Inferior parietal cortex (tissue), 1 donor: ENCODE measurements at regions not wholly inside any gene's neighbourhood (a gene's known extent, or its start where the extent isn't known, plus 50 kb on each side); places are given as distances from the start of the nearest gene placed in this dataset.
"Not testable (repeated sequence)": the region's sequence is repeated elsewhere in the genome, so short reads cannot be mapped to it uniquely, and the experiment has no call there.

Experiments
- DNase-seq: peaks from one replicate; pipeline ENCODE4 v3.0.0-alpha.2; 2016; ENCODE audit errors: extremely low spot score

DNA sequence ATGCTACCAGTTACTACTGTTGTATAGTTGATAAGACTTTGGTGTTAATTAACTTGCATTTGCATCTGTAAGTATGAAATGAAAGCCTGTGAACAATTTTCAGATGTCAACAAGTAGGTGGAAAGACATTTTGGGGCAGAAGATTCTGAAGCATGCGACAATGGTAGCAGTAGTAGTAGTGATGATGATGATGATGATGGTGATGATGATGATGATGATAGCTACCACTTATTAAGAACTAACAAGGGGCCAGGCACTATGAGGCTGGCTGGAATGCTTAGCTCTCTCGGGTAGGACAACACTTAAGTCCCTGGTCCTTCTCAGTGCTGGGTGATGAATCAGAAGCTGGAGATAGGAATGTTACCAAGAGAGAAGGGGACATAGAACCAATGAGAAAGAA is 333.4 kb upstream of the IL12A start:
- no peak for DNase-seq

DNA sequence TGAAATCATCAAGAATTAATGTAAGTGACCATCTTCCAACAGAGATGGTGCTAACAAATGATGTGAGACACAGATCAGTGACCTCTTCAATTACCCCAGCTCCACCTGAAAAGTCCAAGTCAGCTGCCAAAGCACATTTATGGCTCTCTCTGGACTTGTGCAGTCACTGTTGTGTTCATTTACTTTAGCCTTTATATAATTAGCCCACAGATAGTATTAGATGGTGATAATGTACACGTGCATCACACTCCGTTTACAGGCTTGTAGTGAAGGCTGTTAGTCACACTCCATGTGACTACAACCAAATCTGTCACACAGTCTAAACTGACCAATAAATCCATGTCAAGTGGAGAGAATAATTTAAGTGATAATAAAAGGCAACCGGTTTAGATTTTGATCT is 331.5 kb upstream of the IL12A start:
- DNase-seq, result no peak

DNA sequence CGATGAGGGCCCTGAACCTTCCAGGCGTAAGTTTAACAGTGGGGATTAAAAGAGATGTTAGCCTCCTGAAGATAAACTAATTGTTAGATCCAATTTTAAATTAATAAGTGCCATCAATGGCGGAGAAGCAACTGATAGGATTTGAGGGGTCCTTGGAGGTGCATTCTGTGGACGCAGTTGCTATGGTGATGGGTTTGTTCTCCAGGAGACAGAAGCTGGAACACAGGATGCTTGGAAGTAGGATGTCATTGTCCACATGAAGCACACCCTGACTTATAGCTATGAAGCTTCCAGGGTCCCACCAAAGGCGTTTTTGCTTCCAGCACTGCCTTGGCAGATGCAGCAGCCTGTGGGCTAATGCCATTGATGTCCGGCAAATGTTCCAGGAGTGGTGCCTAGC is 331.0 kb upstream of the IL12A start:
- DNase-seq, result no peak

DNA sequence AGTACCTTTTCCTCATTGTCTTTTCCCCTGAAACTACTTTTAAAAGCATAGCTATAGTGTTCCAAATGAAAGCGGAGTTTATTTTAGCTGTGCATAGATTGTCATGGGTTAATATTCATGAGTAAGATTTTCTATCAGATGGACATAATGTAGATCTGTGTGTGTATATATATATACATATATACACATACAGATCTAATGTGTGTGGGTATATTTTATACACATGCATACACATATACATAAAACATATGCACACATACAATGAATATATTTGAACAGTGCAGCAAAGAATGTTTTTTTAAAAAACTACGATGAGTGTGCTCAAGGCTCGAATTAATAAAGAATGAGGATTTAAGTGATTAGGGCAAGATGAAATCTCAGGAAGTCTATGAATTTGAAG is 328.3 kb upstream of the IL12A start:
- DNase-seq, result no peak

DNA sequence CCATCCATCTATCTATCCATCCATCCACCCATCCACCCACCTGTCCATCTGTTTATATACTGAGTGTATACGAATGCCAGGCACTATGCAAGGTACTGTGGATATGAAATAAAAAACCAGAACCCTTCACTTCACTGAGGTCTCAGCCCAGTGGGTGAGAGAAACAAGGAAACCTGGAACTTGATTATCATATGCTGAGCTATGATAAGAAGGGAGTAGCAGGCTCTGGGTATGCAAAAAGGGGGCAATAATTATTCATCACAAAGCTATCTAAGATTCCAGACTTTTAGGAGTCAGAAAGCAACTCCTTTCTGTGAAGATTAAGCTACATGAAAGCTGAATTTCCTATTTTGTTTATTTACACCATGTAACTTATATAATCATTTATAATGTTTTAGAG is 327.7 kb upstream of the IL12A start:
- no peak for DNase-seq

DNA sequence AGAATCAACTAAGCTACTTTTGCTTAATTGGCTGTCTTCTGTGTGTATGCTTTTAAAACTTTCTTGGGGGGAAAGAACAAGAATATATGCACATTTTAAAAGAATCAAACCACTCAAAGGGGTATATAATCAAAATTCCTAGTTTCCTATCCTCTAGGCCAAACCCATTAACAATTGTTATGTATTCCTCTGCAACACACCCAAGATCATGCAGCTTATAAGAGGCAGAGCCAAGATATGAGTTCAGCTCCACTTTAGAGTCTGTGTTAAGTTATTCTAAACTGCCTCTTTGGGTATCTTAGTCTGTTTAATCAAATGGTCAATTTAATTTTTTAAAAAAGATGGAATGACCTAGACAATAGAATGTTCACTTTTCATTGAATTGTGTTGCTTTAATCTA is 326.1 kb upstream of the IL12A start:
- no peak for DNase-seq

DNA sequence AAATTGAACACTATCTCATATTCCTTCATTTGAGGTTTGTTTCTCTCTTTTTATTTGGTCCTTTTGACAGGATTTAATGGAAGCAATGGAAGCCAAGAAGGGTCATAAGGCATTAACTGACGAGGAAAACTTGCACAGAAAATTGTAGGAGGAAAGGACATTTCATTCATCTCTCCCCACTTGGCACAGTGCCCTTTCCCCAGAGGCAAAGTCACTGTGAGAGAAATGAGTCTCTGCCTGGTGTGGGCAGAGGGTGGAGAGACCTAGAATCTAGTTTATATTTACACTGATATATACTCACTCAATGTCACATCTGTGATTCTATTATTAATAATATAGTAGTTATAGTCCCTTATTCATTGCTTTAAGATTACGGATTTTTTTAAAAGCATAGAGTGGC is 324.6 kb upstream of the IL12A start:
- no peak for DNase-seq

DNA sequence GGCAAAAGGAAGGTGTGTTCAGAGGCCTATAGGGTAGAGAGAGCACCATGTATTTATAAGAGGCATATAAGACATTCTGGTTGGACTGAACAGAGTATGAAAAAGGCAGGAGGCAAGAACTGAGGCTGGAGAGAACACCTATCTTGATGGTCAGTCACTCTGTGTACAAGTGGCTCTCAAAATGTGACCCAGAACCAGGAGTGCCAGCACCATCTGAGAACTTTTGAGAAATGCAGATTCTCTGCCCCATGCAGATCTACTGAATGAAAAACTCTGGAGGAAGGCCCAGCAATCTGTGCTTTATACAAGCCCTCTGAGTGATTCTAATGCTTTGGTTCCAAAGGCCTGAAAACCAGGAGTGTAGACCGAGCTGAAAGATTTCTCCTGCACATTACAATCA is 324.0 kb upstream of the IL12A start:
- DNase-seq, result no peak

DNA sequence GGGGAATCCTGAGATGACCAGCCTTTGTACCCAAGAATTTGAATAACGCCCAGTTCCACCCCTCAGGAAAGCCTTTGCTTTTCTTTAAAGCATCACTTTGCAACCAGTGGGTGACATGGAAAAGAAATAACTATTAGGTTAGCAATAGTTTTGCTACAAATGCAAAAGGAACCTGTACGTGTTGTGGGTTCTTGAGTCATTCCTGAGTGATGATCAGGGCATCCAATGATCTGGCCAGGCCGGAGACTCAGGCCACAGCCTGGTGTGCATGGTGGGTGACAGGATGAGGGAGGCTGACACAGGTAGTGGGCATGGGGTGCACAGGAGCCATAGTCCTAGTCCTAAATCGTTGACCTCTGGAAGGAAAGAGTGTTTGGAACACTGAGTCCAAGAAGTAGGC is 321.4 kb upstream of the IL12A start:
- no peak for DNase-seq

DNA sequence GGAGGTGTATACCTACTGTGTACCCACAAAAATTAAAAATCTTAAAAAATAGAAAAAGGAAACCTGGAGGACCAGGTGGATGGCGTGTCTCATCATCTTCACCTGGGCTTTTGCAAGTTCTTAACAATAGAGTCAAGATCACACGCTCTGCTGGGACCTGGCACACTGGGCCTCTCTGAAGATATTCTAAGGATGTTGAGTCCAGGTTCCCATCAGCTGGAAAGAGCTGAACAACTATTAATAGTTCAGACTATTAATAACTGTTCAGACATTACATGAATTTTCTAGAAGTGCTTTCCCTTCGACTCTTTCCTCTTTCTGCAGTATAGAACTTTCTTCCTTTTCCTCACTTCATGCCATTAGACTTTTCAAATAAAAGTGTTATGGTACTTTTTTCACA is 320.2 kb upstream of the IL12A start:
- DNase-seq, result no peak

DNA sequence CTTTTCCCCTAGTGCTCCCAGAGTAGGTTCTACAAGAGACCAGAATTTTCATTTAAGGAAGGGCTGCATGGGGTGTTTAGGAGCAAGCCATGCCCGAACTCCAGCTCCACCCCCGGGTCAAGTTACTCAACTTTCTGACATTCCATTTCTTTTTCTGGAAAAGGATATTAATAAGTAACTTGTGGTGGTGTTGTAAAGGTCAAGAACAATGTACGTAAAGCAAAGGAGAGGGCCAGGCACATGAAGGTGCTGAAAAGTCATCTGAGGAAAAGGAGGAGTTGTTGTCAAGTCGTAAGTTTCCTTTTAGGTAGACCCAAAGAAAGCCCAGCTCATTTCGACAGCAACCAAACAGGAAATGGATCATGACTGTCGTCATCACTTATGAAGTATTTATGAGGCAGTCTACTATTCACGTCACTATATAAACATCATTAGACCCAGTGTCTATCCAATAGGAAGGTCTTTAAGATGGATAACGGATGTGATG is 319.6 kb upstream of the IL12A start:
- DNase-seq, result no peak

DNA sequence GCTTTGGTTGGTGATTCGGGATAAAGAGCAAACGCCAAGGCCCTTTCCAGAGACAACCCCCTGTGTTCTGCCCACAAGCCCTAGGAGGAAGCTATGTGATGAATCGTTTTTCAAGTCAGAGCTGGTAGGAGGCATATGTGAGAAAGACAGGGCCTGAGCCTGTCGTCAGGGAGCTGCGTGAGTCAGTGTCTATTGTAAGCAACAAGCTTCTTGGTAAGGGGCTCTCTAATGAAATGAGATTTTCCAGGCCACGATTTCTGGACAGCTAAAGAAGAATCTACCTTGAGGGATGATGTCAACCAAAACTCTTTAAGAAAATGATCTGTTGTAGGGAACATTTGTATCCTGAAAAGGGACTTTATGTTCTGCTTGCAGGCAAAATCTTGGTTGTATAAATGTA is 318.9 kb upstream of the IL12A start:
- DNase-seq, result no peak

DNA sequence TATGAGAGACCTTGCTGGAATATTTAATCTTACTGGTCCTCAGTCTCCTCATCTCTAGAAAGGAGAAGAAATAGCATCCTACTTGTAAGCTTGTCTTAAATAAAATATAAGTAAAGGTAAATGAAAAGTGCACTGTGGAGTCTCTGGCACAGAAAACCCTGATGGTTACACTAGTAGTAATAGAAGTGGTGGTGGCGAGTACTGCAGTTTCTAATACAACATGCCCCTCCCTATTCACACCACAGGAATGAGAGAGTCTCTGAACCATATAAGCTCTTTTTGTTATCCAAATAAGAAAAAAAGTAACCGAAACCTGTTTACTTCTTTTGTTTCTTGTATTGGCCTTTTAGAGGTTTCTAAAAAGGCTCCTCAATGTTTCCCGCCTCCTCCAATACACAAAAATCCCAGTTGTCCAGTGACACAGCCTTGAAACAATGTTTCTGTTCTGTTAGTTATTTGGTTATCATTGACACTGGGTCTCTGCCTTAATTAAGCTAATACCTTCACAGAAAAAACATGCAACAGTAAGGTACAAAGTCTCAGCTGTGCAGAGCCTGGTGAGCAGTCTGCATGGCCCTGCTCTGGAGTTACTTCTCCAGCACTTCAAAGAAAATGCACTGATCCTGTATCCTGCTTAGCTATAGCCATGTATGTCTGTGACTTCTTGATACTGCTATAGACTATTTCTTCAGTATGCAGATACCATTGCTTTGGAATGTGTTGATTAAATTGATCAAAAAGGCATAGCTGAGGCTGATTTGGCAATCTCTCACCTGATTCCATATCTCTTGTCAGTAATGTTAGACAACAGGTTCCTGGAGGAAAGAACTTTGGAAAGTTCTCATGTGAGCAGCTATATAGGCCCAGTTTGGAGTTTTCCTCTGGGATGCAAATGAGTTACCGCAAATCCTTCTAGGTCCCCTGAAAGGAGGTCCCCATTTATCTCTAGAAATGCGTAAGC is 315.6 kb upstream of the IL12A start:
- DNase-seq, result no peak

DNA sequence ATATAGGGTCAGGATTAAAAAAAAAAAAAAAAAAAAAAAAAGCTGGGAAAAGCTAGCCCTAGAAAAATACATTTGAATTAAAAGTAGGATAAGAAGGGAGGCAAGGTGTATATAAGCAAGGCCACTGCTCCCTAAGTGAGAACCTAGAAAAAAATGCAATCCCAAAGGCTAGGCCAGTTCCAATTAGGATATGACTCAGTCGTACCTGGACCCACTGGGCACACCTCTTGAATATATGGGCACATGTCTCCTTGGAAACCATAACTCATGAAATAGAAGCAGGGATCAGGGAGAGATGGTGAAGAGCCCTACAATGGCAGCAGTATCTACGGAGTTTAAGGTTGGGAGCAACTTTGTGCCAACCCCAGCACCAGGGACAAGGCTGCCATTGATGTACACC is 314.1 kb upstream of the IL12A start:
- no peak for DNase-seq

DNA sequence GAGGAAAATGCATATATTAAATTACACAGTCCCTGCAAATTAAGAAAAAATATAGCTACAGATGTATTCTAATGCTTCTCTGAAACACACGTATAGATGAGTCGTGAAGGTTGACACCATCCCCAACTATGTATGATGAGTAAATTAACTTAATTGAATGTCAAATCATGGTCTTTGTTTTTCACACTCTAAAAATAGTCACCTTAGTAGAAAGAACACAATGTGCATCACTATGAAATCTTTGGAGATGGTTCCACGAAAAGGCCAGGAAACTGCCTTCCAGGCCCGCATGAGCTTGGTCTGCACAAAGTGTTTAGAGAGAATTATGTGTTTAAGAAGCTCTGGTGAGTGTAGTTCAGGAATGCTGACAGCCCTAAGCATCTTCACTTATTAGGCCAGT is 313.4 kb upstream of the IL12A start:
- no peak for DNase-seq

DNA sequence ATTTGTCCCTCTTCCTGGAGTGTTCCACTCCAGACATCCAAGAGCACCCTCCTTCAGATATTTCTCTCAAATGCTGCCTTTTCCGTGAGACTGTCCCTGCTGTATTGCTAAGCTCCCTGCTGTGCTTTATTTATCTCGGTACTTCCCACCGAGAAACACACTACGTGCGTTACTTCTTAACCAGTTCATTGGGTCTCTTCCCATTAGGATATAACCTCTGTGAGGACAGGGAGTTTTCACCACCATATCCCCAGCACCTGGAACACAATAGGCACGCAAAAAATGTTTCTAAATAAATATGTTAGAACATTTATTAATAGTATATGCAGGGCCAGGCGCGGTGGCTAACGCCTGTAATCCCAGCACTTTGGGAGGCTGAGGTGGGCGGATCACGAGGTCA is 308.7 kb upstream of the IL12A start:
- no peak for DNase-seq

DNA sequence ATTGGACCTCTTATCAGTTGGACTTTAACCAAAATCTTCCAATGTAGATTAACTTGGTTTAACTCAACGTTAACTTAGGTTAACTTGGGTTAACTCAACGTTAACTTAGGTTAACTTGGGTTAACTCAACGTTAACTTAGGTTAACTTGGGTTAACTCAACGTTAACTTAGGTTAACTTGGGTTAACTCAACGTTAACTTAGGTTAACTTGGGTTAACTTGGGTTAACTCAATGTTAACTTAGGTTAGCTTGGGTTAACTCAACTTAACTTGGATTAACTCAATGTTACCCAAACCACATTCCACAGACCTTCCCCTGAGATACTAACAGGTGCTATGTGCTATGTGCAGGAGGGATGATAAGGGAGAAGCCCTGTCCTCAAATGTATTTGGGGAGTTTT is 306.9 kb upstream of the IL12A start:
- not testable (repeated sequence) for DNase-seq

DNA sequence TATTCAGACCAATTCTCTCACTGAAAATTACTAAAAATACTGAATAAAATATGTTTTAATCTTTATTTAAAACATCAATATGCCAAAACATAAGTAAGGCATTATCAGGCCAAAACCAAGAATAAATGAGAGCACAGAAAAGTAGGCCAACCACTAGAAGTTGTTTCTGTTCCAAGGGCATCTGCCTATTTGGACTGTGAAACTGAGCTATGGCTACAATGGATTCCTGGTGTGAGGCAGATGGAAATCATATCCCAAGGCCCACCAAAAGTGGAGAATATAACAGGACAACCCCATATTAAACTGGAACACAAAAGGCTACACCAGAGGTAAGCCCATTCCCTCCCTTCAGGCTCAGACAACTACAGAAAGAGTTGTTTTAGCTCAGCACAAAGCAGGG is 302.8 kb upstream of the IL12A start:
- no peak for DNase-seq

DNA sequence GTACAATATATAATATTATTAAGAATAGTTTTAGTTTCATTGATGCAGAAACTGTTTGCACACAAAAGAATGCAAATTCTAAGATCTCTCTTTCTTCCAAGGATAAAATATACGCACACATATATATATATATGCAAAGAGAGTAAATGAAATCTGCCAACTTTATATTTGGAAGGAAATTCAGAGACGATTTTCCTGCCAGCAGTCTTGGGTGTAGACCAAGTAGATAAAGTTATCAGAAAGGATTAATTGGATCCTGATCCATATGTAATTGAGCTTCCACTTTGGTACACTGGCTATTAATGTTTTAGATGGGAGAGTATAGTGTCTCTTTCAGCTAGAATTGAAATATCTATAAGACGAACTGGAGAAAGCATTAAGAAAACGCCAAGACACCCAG is 295.4 kb upstream of the IL12A start:
- DNase-seq, result no peak

DNA sequence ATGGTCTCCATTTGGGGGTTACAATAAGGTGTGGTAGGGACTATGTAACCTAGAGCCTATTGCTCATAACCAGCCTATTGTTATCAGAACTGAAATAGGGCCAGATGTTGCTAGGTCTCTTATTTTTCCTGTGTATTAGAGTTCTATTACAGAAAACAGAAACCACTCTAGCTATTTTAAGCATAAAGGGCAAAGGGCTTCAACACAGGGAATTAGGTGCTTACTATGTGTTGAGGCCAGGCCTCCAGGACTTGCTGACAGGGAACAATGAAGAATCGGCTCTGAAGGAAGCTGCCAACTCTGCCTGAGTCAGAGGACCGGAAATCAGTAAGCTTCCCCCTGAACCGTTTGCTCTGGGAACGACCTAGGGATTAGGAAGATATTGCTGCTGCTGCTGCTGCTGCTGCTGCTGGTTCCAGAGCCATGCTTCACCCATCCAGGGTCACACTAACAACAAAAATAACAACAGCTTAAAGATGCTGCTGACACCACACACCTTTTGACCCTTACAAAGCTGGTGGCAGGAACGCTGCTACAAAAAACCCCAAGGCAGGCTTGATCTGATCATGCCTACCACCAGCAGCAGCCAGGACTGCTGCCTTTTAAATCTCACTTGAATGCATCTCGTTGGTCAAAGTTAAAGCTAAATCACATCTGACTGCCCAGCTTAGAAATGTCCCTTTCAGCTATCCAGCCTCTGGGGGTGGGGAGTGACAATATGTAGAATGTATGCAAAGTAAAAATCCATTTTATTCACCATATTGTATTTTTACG is 276.9 kb upstream of the IL12A start:
- no peak for DNase-seq

DNA sequence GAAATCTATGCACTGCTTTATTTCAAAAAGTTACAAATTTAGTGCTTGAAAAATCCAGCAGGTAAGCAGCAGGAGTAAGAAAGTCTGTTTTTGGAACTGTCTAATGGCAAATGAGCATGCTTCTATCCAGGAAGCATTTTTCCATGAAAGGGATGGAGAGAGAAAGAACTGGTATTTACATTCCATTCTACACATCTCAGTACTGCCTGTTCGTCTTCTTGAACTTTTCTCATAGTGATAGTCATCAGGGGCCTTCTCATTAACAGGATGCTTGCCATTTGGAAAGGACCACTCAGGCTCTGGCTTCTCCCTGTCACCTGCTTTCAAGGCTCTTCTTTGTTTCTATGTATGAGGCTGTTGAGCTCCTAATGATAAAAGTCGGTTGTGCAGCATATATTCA is 267.3 kb upstream of the IL12A start:
- no peak for DNase-seq

DNA sequence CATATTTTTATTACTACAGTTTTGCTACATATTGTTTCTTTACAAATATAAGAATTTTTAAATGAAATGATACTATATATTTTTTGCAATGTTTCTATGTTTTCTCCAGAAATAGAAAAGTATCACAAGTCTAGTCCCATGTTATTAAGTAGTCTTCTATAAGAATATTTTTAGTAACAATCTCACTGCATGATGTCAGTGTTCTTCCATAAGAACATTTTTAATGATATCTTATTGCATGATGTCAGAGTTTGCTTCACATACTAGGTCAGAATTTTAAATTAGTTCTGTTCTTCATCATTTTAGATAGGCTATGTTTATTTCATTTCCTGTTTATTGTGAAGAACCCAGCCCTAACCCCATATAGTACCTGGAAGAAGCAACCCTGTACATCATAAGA is 265.3 kb upstream of the IL12A start:
- DNase-seq, result no peak

DNA sequence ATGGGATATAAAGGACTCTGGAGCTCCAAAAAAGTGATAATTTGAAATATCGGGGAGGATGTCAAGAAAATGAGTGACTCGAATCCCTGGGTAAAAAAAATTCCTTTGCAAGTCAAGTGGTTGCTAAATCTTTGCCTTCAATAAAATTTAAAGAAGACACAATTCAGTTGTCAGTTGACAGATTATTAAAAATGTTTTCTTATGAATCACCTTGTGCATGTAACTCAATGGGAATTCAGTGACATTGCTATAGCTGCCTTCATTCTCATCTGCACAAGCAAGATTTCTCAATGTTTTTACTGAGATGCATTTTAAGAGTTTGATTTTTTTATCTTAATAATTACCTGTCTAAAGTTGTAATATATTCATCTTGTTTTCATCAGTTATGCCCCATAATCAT is 264.0 kb upstream of the IL12A start:
- DNase-seq, result no peak
